Stimulated activated CD4-positive, alpha-beta T cell treated with anti-CD3 and anti-CD28 coated beads, Interleukin-12 subunit alpha, Interleukin-12 subunit beta, amount 100 ng/mL, for 4 hours (primary cell): ENCODE measurements at regions not wholly inside any gene's neighbourhood (a gene's known extent, or its start where the extent isn't known, plus 50 kb on each side); places are given as distances from the start of the nearest gene placed in this dataset.
"Not testable (repeated sequence)": the region's sequence is repeated elsewhere in the genome, so short reads cannot be mapped to it uniquely, and the experiment has no call there.

ENCODE experiments used
- DNase-seq: peaks from one replicate; pipeline ENCODE4 v3.0.0-alpha.2; 2020

DNA sequence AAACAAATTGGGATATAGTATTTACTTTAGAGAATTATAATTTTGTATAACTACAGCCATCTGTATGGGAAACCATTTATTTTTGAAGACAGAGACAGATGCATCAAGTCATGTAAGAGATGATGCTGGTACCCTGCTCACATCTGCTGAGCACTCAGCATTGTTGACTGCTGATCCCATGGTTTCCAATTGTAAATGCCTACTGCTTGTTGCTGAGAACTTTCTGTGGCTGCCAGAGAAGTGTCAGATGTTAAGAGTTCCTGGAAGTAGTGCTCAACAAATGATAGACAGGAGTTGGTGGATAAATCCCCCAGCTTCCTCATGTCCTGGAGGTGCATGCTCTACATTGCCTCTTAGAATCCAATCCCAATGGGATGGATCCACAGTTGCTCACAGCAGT, 167.1 kb downstream of the OXSM start:
- DNase-seq, result no peak

DNA sequence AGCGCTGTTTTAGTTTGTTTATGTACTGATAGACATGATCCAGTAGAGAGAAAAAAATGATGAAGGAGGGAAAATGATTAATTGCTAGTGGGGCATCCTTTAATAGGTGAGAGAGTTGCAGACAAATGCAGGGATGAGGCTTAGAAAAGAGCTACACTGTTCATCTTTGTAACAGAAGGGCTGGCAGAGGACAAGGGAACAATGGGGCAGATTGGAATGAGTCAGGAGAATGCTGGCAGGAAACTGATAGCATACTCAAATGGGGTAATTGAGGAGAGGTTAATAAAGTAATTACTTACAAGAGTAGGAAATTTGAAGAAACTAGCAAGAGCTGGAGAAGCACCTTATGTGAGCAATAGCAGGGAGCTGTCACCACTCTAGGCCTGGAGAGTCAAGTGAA, 170.9 kb downstream of the OXSM start:
- no peak for DNase-seq

DNA sequence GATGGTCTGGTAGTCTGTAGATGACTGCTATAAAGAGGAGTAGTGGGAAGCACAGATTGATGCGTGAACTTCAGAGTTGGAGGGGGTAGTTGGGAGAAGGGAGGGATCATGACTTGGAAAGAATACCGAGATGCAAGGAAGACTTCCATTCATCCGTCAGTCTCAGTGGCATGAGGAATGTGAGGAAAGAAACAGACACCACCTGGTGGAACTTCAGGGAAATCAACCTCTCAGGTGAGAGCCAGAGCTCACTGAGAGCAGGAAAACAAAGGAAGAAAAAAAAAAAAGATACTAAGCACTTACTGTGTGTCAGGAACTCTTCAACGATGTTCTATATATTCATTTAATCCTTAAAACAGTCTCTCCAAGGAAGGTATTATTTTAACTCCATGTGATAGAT, 172.4 kb downstream of the OXSM start:
- no peak for DNase-seq

DNA sequence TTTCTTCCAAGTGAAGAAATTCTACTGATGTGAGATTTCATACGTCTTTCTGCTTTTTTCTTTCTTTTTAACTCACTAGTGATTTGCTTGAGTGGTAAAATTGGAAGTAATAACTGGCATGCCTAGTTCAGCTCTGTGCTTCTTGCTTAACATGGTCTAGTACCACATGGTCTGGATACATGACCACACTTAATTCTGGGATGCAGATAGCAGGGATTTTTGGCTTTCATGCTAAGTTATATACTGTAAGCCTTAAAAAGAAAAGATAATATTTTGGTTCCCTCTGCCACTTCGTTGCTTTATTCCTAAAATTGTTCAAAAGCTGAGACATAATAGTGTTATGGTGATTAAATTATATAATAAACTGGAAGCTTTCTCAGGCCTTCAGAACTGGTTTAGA, 174.3 kb downstream of the OXSM start:
- no peak for DNase-seq

DNA sequence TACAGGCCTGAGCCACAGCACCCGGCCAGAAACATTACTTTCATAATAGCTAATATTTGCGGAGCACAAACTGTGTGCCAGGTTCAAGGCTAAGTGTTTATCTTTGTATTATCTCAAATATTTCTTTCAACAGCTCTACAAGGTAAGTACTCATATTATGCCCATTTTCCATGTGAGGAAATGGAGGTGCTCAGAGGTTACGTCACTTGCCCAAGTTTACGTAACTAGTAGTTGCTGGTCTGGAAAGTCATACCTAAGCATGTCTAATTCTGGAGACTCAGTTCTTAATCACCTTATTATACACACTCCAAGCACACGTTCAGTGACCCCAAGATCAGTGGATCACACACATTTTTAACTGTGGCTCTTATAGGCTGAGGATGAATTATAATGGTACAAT, 177.5 kb downstream of the OXSM start:
- no peak for DNase-seq

DNA sequence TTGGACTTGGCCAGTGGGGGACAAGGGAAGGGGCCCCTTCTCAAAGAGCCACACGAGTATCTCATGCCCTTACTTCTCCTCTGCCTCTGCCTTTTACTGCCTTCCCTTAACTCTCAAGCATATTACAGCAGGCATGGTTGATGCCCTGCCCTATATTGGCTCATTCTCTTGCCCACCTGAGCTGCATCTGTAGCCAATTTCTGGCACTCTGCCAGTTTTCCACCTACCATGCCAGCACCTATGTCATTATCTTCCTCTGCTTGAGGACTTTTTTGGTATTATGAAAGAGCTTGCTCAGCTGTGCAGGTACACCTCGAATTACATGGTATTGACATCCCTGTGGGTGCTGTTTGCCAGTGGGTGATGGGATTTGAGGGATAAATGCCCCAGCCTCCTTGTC, 181.8 kb downstream of the OXSM start:
- no peak for DNase-seq

DNA sequence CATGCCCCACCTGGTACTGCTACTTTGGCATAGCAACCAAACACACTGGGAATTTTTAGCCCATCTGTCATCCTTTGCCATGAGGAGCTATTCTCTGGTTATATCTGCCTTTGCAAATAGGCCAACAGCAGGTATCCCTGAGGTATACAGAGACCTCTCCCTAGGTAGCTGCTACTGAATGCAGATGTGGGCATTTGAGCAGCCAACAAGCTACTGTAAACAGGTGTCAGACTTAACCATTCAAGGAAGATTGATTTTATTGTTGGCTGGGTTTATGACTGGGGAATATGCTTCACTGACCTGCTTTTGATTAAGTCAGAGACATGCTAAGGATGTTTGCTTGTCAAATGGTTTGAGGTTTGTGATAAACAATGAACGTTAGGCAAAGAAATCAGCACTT, 183.2 kb downstream of the OXSM start:
- DNase-seq, result no peak

DNA sequence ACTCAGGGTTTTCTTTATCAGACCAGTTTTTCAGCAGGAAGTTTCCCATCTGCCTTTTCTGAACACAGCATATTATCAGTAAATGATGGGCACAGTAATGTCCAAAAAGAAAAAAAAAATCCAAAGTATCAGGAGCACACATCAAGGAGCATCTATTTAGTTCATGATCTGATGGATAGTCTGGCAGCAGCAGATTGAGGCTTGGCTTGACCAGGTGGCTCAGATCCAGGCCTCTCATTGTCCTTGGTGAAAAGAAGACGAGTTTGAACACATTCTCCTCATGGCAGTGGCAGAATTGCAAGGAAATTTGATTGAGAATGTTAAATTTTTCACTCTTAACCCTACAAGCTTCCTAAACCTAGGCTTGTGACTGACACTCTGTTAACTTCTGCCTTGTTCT, 192.9 kb downstream of the OXSM start:
- no peak for DNase-seq

DNA sequence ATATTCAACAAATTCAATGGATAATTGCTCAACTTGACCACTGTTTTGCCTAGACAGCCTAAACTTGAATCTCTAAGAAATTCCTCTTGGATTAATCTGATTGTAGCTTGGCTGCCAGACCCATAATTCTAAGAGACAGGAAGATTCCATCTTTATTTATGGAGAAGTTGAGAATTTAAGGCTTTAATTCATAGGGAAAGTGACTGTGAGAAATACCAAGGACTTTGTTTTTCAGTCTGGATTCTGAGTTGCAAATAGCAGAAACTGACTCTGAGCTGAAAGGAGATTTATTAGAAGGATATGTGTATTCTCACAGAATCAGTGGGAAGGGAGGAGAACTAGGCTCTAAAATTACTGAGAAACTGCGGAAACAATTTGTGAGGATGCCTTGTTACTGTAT, 195.7 kb downstream of the OXSM start:
- DNase-seq, result no peak

DNA sequence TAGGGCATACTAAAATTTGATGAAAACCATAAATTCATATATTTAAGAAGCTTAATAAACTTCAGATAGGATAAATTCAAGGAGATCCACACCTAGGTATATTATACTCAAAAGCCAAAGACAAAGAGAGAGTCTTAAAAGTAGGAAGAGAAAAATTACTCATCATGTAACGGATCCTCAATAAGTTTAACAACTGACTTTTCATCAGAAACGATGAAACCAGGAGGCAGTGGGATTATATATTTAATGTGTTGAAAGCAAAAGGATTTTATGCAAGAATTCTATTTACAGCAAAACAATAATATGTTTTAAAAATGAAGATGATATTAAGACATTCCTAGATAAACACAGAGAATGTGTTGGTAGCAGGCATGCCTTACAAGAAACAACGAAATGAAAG, 202.7 kb downstream of the OXSM start:
- DNase-seq, result no peak

DNA sequence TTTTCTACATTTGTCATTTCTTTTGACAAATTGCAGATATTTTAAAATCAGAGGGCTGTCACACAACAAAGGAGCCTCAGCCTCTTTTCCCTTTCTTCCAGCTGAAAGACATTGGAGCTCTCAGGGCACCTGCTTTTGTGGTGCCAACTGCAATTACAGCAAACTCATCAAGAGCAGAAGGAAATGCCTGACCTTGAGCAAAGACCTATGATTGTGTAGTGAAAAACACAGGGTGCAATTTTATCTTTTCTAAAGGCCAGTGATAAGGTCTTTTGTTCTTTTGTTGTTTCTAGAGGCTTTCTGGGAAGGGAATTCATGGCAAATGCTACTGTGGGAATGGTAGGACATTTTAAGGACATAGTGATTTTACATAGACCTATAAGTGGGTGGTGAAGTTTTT, 214.3 kb downstream of the OXSM start:
- no peak for DNase-seq

DNA sequence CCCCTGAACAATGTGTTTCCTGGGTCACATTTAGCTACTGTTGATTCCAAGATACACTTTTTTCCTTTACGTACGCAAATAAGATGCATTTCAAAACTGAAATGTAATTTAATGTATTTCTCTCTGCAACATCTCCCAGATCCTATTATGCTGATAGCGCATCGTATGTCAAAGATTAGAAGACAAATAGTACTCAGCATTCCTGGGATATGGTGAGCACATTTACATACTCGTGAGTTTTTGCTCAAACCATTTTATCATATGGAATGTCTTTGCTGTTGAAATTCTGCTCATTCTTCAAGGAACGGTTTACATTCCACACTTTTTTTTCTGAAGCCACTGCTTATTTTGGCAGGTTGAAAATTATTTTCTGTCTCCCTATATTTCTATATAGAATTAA, 221.4 kb downstream of the OXSM start:
- DNase-seq, result no peak

DNA sequence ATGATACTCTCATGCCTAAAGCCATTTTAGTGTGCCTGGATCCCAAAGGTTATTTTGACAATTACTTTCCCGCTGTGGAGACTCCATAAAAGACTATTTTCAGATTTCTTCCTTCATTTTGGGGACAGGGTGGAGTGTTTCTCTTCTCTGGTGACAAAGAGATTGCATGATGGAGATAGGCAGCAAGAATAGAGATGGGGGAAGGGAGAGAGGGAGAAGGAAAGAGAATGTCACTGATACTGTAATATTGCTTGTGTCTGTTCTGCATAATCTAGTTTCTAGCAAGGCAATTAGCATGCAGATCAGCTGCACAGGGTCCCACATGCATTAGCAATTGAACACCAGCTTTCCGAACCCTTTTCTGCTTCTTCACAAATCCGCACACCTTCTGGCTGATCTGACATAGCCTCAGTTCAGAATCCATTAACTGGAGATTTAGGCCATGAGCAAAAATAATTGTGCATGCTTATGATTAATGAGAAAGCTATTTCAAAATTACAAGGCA, 222.4 kb downstream of the OXSM start:
- DNase-seq, result no peak

DNA sequence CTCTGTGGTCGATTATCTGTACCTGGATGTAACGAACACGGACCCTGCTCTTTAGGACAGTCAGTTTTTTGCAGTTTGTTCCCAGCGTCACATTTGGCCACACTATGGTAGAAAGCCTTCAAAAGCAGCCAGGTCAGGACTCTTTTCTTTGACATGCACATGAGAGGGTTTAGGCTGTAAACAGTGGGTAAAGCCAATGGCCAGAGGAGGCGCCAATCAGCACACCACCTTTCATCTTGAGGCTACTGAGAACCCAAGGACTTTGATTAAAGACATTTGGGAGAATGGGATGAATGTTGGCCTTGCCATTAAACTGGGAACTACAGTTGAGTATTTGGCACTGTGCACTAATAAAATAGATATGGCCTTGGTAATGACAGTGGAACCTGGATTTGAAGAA, 225.9 kb downstream of the OXSM start:
- no peak for DNase-seq

DNA sequence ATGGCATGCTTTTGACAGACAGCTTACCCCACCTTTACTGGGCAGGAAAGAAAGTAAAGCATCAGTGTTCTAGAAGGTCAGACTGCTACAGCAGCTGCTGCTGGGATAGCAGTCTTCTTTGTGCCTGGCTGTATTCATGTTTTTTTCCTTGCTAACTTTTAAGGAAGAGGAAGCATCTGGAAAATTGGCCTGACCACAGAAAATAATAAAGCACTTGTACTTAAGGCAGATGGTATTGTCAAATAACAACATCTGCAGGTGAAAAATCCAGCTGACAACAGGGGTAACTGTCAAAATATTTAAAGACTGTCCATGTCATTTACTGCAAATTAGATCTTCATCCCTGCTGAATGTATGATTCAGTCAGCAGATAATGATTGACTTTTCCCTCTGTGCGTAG, 229.0 kb downstream of the OXSM start:
- DNase-seq, result no peak

DNA sequence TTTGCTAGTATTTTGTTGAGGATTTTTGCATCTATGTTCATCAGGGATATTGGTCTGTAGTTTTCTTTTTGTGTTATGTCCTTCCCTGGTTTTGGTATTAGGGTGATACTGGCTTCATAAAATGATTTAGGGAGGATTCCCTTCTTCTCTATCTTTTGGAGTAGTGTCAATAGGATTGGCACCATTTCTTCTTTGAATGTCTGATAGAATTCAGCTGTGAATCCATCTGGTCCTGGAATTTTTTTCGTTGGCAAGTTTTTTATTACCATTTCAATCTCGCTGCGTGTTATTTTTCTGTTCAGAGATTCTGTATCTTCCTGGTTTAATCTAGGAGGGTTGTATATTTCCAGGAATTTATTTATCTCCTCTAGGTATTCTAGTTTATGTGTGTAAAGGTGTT, 234.3 kb downstream of the OXSM start:
- not testable (repeated sequence) for DNase-seq

DNA sequence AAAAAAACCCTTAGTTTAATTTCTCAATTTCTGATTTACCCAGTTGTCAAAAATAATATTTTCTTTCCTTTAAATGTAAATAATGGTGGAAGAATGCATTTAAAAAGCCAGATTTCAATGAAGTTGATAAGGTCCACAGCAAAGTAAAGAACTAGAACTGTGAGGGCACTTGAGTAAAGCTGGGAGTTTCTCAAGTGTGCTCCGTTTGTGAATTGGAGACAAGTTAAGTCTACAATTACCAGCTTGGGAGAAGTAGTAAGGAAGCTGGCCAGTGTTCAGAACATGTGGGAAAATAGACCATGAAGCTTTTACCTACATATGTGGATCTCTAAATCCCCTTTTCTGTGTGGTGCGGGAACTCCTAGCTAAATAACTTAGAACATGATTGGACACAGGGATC, 239.4 kb downstream of the OXSM start:
- no peak for DNase-seq

DNA sequence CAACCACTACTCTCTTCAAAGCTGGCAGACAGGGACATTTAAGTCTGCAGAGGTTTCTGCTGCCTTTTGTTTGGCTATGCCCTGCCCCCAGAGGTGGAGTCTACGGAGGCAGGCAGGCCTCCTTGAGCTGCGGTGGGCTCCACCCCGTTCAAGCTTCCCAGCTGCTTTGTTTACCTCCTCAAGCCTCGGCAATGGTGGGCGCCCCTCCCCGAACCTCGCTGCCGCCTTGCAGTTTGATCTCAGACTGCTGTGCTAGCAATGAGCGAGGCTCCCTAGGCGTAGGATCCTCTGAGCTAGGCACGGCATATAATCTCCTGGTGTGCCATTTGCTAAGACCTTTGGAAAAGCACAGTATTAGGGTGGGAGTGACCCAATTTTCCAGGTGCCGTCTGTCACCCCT, 252.2 kb downstream of the OXSM start:
- DNase-seq, result not testable (repeated sequence)

DNA sequence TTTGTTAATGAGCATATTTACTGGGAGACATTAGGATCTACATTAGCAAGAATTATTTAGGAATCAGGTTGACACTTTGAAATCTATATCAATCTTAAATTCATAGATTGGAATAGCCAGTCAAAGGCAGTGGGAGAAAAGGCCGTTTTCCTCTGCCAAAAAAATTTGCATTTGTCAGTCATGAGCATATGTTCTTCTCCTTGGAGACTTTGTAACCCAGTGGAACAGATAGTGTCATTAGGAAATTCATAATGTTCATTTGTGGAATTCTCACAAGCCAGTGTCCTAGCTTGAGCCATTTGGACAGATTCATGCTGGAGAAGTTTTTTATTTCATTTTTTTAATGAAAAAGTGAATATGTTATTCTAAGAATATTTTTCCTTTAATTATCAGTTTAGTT, 260.1 kb downstream of the OXSM start:
- DNase-seq, result no peak

DNA sequence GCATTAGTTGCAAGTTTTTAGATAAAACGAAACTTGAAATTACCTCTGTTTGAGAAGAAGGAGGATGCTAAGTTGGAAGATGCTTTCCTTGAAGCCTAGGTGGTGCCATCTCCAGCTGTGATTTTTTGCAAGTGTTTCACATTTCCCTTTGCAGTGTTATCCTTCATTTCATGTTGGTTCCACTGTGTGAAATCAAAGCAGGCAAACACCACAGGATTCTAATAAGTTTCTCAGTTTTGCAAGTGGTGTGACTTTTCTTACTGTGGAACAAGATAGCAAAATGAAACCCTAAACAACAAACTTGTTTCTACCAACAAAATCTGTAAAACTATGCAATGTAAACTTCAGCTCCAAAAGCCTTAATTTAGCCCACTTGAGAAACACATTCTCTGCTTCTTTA, 260.9 kb downstream of the OXSM start:
- no peak for DNase-seq

DNA sequence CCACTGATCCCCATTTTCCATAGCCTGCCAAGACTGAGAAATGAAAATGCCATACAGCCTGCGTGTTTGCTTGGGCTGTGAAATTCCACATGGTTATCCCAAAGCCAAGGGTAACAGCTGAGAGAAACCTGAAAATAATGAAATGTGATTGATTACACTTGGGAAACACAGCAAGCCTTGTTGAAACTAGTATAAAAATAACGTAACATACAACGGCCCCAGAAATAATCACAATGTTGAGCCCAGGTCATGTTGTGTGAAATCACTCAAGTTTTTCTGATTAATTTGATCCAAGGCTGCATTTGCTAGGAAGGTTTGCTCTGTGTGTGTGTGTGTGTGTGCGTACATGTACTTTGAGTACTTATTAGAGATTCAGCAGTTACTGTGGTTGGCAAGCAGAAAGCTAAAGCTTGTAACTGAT, 269.0 kb downstream of the OXSM start:
- no peak for DNase-seq

DNA sequence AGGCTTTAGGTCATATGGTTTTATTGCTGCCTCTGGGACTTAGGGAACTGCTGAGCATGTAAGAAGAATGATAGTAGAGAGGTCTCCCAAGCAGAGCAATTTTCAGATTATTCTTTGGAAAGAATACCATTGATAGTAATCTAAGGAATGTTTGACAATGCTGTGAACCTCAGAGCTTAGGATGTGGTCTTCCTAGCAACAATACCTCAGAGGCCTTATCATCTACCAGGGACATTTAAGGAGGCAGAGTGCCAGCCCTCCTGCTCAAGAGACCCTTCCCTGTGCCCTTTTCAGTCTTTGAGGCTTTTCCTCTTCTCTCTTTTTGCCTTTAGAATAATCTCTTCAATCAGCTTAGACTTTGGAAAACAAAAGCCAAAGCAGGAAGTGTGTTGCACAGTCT, 272.1 kb downstream of the OXSM start:
- no peak for DNase-seq

DNA sequence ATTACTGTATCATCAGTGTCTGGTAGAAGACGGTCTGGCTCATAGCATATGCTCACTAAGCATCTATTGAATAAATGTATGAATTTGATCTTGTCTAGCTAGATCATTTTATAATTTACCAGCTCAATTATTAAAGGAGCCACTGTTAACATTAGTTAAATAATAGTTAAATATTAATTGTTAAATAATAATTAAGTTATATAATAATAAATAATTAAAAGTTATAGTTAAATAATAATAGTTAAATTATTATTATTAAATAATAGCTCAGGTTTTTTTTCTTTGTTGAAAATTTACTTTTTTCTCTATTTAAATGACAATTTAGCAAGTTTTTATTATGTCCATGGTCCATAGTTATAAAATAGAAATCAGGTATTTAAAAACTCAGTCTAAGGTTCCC, 274.4 kb downstream of the OXSM start:
- DNase-seq, result no peak

DNA sequence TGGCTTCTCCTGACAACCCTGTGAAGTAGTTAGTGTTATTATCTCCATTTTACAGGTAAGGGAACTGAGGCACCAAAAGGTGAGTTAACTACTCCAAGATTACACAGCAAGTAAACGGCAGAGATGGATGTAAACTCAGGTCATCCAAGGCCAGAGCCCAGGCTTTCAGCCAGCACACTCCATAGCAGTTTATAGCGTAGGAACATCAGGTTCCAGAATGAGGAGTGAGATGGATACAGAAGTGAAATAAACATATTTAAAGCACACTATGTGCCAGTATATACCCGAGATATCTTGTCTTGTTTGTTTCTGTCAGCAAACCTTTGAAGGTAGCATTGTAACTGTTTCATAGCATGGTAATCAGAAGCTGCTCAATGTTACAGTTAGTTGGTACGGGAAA, 279.0 kb downstream of the OXSM start:
- no peak for DNase-seq

DNA sequence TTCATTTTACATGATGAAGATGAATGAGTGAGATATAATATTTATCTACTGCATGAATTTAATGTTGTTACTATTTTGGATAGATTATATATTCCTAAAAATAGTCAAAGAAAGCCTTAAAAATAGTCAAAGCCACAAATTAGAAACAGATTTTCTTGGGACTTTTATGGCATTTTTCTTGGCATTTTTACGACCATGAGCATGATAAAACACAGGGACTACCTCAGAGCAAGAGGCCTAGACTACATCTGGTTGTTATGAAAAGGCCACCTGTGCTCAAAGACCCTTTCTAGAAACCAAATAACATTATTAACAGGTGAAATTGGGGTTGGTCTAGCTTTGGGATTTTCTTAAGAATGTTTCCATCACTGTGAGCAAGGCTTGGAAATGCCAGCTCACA, 281.0 kb downstream of the OXSM start:
- DNase-seq, result no peak

DNA sequence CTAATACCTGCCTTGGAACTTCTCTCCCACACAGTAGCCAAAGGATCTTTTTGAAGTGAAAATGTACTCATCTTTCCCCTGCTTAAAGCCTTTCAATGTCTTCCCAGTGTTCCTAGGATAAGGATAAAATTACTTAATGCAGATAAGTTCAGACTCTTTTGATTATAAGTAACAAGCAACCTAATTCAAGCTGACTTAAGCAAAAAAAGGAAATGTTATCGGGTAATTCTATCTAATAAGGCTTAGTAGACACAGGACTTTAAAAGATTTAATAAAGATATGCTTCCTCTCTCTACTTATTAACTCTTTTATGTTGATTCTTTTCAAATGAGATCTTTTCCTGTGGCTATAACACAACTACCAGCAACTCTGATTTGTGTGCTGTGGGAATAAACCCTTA, 284.2 kb downstream of the OXSM start:
- no peak for DNase-seq
